ENCODE measurements at regions not wholly inside any gene's neighbourhood (a gene's known extent, or its start where the extent isn't known, plus 50 kb on each side); places are given as distances from the start of the nearest gene placed in this dataset.
"Not testable (repeated sequence)": the region's sequence is repeated elsewhere in the genome, so short reads cannot be mapped to it uniquely, and the experiment has no call there.

DNA sequence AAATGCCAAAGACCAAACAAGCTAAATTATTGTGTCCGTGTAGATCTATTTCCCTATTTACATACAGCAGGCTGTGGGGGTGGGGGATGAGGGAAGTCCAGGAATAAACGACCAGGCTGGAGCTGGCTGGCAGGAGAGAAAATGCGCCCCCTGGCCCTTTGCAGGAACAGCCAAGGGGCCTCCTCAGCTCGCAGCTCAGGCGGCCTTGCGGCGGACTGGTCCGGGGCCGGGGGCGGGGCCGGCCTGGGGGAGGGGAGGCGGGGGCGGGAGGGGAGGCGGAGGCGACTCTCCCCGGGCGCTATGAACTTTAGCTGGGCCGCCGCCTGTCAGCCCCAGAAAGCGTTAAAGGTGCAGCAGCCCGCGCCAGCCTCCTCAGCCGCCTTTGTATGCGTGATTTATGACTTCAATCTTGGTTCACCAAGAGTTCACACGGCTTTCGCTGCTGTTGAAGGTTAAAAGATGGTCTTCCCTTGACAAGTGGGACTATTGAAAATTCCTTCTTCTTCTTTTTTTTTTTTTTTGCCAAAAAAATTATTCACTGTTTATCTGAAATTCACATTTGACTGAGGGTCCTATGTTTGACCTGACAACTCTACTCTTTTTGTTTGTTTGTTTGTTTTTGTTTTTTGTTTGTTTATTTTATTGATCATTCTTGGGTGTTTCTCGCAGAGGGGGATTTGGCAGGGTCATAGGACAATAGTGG lies 967.0 kb upstream of the DEFB115 start:
- POLR2A ChIA-PET (ENCODE audit: low non-redundant PET); CTCF ChIA-PET: not testable (repeated sequence)

DNA sequence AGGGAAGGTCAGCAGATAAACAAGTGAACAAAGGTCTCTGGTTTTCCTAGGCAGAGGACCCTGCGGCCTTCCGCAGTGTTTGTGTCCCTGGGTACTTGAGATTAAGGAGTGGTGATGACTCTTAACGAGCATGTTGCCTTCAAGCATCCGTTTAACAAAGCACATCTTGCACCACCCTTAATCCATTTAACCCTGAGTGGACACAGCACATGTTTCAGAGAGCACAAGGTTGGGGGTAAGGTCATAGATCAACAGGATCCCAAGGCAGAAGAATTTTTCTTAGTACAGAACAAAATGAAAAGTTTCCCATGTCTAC lies 966.4 kb upstream of the DEFB115 start:
- H3K4me1 ChIP-seq (ENCODE audit: insufficient read depth, low read length, poor library complexity, severe bottlenecking); H3K9me3 ChIP-seq (ENCODE audit: low read depth, low read length, poor library complexity, severe bottlenecking); DNase-seq (ENCODE audit: low spot score); BruUV-seq (replicated peaks); CTCF ChIA-PET; POLR2A ChIA-PET (ENCODE audit: low non-redundant PET); H3K27me3 ChIP-seq (replicated peaks; ENCODE audit: insufficient read depth, low read depth, low read length, poor library complexity); H3K4me3 ChIP-seq (ENCODE audit: low read depth, low read length, poor library complexity, severe bottlenecking); H3K27ac ChIP-seq (ENCODE audit: low read depth, low read length, poor library complexity, severe bottlenecking); intact Hi-C loops (cut with micrococcal nuclease; ENCODE audit: unreplicated experiment); H3K36me3 ChIP-seq (ENCODE audit: insufficient read depth, low read length, poor library complexity, severe bottlenecking): not testable (repeated sequence)

More for the DNA sequence above, 967.0 kb upstream of the DEFB115 start:
- H3K27me3 ChIP-seq (replicated peaks; ENCODE audit: insufficient read depth, low read depth, low read length, poor library complexity); H3K36me3 ChIP-seq (ENCODE audit: insufficient read depth, low read length, poor library complexity, severe bottlenecking); H3K4me3 ChIP-seq (ENCODE audit: low read depth, low read length, poor library complexity, severe bottlenecking); intact Hi-C loops (cut with micrococcal nuclease; ENCODE audit: unreplicated experiment); H3K27ac ChIP-seq (ENCODE audit: low read depth, low read length, poor library complexity, severe bottlenecking); H3K4me1 ChIP-seq (ENCODE audit: insufficient read depth, low read length, poor library complexity, severe bottlenecking); H3K9me3 ChIP-seq (ENCODE audit: low read depth, low read length, poor library complexity, severe bottlenecking); BruUV-seq (replicated peaks): not testable (repeated sequence)
- peak; percentile 14 for DNase-seq (ENCODE audit: low spot score)

DNA sequence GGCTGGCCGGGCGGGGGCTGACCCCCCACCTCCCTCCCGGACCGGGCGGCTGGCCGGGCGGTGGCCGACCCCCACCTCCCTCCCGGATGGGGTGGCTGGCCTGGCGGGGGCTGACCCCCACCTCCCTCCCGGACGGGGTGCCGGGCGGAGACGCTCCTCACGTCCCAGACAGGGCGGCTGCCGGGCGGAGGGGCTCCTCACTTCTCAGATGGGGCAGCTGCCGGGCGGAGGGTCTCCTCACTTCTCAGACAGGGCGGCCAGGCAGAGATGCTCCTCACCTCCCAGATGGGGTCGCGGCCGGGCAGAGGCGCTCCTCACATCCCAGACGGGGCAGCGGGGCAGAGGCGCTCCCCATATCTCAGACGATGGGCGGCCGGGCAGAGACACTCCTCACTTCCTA lies 965.8 kb upstream of the DEFB115 start:
- CTCF ChIA-PET; H3K27me3 ChIP-seq (replicated peaks; ENCODE audit: insufficient read depth, low read depth, low read length, poor library complexity); H3K36me3 ChIP-seq (ENCODE audit: insufficient read depth, low read length, poor library complexity, severe bottlenecking); H3K4me3 ChIP-seq (ENCODE audit: low read depth, low read length, poor library complexity, severe bottlenecking); H3K27ac ChIP-seq (ENCODE audit: low read depth, low read length, poor library complexity, severe bottlenecking); DNase-seq (ENCODE audit: low spot score); intact Hi-C loops (cut with micrococcal nuclease; ENCODE audit: unreplicated experiment); H3K4me1 ChIP-seq (ENCODE audit: insufficient read depth, low read length, poor library complexity, severe bottlenecking); POLR2A ChIA-PET (ENCODE audit: low non-redundant PET); BruUV-seq (replicated peaks); H3K9me3 ChIP-seq (ENCODE audit: low read depth, low read length, poor library complexity, severe bottlenecking): not testable (repeated sequence)

DNA sequence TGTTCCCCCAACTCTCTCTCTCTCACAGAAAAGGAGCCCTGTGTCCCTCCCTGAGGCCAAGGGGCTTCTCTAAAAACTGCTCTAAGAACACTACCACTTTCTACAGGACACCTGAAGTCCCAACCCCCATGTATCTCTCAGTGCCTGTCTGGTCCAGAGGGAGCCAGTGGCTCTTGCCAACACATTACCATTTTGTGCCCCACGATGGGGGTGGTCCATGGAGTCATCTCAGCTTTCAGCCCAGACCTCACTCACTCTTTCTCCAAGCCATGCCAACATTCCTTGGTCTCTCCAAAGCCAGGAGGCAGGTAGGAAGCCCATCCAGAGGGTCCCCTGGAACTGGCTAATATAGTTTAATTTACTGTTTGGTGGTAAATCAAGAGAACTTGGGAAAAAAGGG lies 962.1 kb upstream of the DEFB115 start:
- H3K36me3 ChIP-seq (ENCODE audit: insufficient read depth, low read length, poor library complexity, severe bottlenecking); H3K4me3 ChIP-seq (ENCODE audit: low read depth, low read length, poor library complexity, severe bottlenecking); H3K9me3 ChIP-seq (ENCODE audit: low read depth, low read length, poor library complexity, severe bottlenecking); intact Hi-C loops (cut with micrococcal nuclease; ENCODE audit: unreplicated experiment); H3K4me1 ChIP-seq (ENCODE audit: insufficient read depth, low read length, poor library complexity, severe bottlenecking); H3K27ac ChIP-seq (ENCODE audit: low read depth, low read length, poor library complexity, severe bottlenecking); BruUV-seq (replicated peaks); POLR2A ChIA-PET (ENCODE audit: low non-redundant PET); CTCF ChIA-PET; DNase-seq (ENCODE audit: low spot score); H3K27me3 ChIP-seq (replicated peaks; ENCODE audit: insufficient read depth, low read depth, low read length, poor library complexity): not testable (repeated sequence)

DNA sequence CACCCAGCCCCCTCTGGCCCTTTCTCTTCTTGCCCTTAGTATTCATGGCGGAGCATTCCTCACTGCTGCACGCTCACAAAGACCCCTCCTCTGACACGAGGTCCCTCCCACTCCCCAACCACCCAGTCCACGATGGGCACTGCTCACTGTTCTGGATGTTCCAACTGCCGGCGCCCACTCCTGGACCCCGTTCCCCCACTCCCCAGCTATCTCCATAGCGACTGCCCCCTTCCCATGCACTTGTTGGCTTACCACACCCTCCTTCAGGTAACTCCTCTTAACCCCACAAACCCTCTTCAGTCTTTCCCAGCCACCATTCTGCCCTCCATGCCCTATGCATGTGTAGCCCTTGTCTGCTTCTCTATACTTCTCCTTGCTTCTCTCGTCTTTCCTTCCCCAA lies 961.5 kb upstream of the DEFB115 start:
- H3K4me3 ChIP-seq (ENCODE audit: low read depth, low read length, poor library complexity, severe bottlenecking); H3K4me1 ChIP-seq (ENCODE audit: insufficient read depth, low read length, poor library complexity, severe bottlenecking); H3K27me3 ChIP-seq (replicated peaks; ENCODE audit: insufficient read depth, low read depth, low read length, poor library complexity); CTCF ChIA-PET; H3K9me3 ChIP-seq (ENCODE audit: low read depth, low read length, poor library complexity, severe bottlenecking); H3K36me3 ChIP-seq (ENCODE audit: insufficient read depth, low read length, poor library complexity, severe bottlenecking); POLR2A ChIA-PET (ENCODE audit: low non-redundant PET); BruUV-seq (replicated peaks); DNase-seq (ENCODE audit: low spot score); H3K27ac ChIP-seq (ENCODE audit: low read depth, low read length, poor library complexity, severe bottlenecking); intact Hi-C loops (cut with micrococcal nuclease; ENCODE audit: unreplicated experiment): not testable (repeated sequence)

DNA sequence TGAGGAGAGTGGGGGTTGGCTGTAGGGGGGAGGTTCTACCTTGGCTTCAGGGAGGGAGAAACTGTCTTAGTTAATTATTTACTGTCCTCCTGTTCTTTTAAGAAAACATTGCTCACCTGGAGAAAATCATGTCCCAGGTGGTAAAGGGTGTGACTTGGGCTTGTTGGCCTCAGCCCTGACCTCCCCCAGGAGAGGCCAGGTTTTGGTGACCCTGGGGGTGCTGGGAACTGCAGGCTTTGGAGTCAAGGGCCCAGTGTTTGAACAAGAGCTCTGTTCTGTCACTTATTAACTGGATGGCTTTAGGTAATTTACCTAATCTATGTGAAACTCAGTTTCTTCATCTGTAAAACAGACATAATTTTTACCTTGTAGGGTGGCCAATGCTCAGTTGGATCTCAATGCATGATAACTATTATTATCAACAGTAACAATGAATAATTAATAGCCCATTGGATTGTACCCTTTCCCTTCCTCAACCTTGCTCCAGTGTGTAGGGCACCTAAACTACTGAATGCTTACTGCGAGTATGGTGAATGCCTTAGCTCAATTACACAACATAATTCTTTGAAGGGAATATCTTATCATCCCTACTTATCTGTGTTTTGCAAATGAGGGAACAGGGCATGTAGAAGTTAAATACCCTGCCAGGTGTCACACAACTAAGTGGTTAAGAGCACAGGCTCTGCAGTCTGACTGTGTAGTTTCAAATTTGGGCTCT lies 959.4 kb upstream of the DEFB115 start:
- DNase-seq (ENCODE audit: low spot score); H3K27me3 ChIP-seq (replicated peaks; ENCODE audit: insufficient read depth, low read depth, low read length, poor library complexity); intact Hi-C loops (cut with micrococcal nuclease; ENCODE audit: unreplicated experiment); H3K4me3 ChIP-seq (ENCODE audit: low read depth, low read length, poor library complexity, severe bottlenecking); BruUV-seq (replicated peaks); POLR2A ChIA-PET (ENCODE audit: low non-redundant PET); H3K9me3 ChIP-seq (ENCODE audit: low read depth, low read length, poor library complexity, severe bottlenecking); H3K27ac ChIP-seq (ENCODE audit: low read depth, low read length, poor library complexity, severe bottlenecking); H3K4me1 ChIP-seq (ENCODE audit: insufficient read depth, low read length, poor library complexity, severe bottlenecking); CTCF ChIA-PET; H3K36me3 ChIP-seq (ENCODE audit: insufficient read depth, low read length, poor library complexity, severe bottlenecking): not testable (repeated sequence)

DNA sequence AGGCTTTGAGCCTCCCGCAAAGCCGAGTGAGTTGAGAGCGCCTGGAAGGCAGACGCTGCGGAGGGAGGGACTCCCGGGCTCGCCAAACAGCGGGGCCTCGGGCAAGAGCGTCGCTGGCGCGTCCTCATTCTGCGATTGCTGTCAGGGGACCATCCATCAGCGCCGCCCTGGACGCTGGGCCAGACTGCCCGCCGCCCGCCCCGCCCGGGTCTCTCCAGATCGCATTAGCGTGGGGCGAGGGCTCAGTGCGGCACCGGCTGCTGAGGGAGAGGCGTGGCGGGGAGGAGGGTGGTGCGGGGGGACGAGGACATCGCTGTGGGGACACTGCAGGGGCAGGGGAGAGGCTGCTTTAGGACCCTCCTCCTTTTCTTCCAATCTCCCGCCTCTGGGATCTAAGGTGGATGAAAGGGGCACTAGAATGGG lies 957.2 kb upstream of the DEFB115 start:
- POLR2A ChIA-PET (ENCODE audit: low non-redundant PET); H3K4me3 ChIP-seq (ENCODE audit: low read depth, low read length, poor library complexity, severe bottlenecking); H3K27me3 ChIP-seq (replicated peaks; ENCODE audit: insufficient read depth, low read depth, low read length, poor library complexity); H3K4me1 ChIP-seq (ENCODE audit: insufficient read depth, low read length, poor library complexity, severe bottlenecking); DNase-seq (ENCODE audit: low spot score); CTCF ChIA-PET; H3K36me3 ChIP-seq (ENCODE audit: insufficient read depth, low read length, poor library complexity, severe bottlenecking); H3K9me3 ChIP-seq (ENCODE audit: low read depth, low read length, poor library complexity, severe bottlenecking); BruUV-seq (replicated peaks); intact Hi-C loops (cut with micrococcal nuclease; ENCODE audit: unreplicated experiment); H3K27ac ChIP-seq (ENCODE audit: low read depth, low read length, poor library complexity, severe bottlenecking): not testable (repeated sequence)

DNA sequence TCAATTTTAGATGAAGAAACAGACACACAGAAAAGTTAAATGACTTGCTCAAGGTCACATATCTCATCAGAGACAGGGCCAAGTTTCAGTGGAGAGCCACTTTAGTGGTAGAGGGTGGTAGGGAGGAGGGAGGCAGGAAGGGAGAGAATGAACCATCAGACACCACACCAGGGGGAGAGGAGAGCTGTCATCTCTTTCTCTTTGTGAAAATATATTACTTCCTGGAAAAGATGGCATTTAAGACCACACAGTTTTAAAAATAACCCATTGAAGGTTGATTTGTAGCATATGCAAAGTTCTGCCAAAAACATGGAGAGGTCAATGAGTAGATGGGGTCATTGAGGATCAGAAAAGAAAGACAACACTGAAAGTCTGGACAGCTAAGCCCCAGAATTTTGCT lies 954.7 kb upstream of the DEFB115 start:
- H3K9me3 ChIP-seq (ENCODE audit: low read depth, low read length, poor library complexity, severe bottlenecking); BruUV-seq (replicated peaks); CTCF ChIA-PET; DNase-seq (ENCODE audit: low spot score); H3K27me3 ChIP-seq (replicated peaks; ENCODE audit: insufficient read depth, low read depth, low read length, poor library complexity); H3K4me3 ChIP-seq (ENCODE audit: low read depth, low read length, poor library complexity, severe bottlenecking); H3K36me3 ChIP-seq (ENCODE audit: insufficient read depth, low read length, poor library complexity, severe bottlenecking); POLR2A ChIA-PET (ENCODE audit: low non-redundant PET); intact Hi-C loops (cut with micrococcal nuclease; ENCODE audit: unreplicated experiment); H3K27ac ChIP-seq (ENCODE audit: low read depth, low read length, poor library complexity, severe bottlenecking); H3K4me1 ChIP-seq (ENCODE audit: insufficient read depth, low read length, poor library complexity, severe bottlenecking): not testable (repeated sequence)
